Peyer's patch (tissue), 4 donors: ENCODE measurements at regions not wholly inside any gene's neighbourhood (a gene's known extent, or its start where the extent isn't known, plus 50 kb on each side); places are given as distances from the start of the nearest gene placed in this dataset.

Experiments used
- DNase-seq, 3 donors: peaks; one replicate each; pipeline ENCODE4 v3.0.0-alpha.2; 2017 to 2019
- H3K27ac ChIP-seq, 4 donors: fragments of 200-600 bp; sonication (generic); one replicate each; pipeline ENCODE4 v1.5.1; 2016 to 2019
- H3K27me3 ChIP-seq, 2 donors: fragments of 200-600 bp; sonication (generic); one replicate each; pipeline ENCODE4 v1.5.1; 2019
- H3K36me3 ChIP-seq, 3 donors: fragments of 200-600 bp; sonication (generic); one replicate each; pipeline ENCODE4 v1.5.1; 2016 to 2019
- H3K4me1 ChIP-seq, 4 donors: fragments of 200-600 bp; sonication (generic); one replicate each; pipeline ENCODE4 v1.5.1; 2016 to 2019
- H3K4me3 ChIP-seq, 4 donors: fragments of 200-600 bp; sonication (generic); 1 replicate in 3 of 4; 2 replicates in 1 of 4; pipeline ENCODE4 v1.5.1; 2016 to 2019; ENCODE audit warnings: mild to moderate bottlenecking in 1 of 4
- H3K9me3 ChIP-seq, 4 donors: fragments of 200-600 bp; sonication (generic); one replicate each; pipeline ENCODE4 v1.5.1; 2016 to 2019; ENCODE audit warnings: mild to moderate bottlenecking in 1 of 4
- POLR2A ChIP-seq, 2 donors: fragments of 450-650 bp; IDR thresholded peaks; one replicate each; pipeline ENCODE4 v1.5.1; 2017; ENCODE audit warnings: antibody characterized with exemption in 2 of 2, mild to moderate bottlenecking in 2 of 2, moderate library complexity in 2 of 2
- TF ChIP-seq, protein P1 (sequence below), 6 experiments: fragments of 450-650 bp in 4 of 6; fragments of 200-600 bp in 2 of 6; sonication (generic) in 1 of 6; IDR thresholded peaks; one replicate each; pipeline ENCODE4 v1.5.1; 2017 to 2019; ENCODE audit warnings: antibody characterized with exemption in 6 of 6, mild to moderate bottlenecking in 3 of 6, moderate library complexity in 1 of 6

DNA sequence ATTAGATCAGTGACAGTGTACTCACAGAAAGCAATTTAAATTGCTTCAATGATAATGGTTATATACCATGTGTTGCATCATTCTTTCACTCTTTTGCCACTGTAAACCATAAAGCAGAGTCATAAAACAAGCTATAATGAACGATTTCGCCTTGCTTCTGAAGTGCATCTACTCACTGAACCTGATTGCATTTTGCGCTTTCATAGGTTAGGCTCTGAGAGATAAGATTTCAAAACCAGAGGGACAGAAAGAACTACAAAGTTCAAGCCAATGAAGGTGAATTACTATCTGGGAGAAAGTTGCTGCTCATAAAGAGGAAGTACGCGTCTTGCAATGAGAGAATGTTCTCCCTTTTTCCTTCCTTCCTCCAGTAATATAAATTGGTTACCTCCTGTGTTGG, 412.7 kb downstream of the CETN3 start:
- H3K9me3 ChIP-seq: no peaks in the 10 kb centered on the region
- H3K4me3 ChIP-seq: no peak overlapping the region
- H3K4me1 ChIP-seq: peaks cover 0 to 5% (median 0%) of the 10 kb centered on the region in 4 donors
- H3K36me3 ChIP-seq: no peaks in the 10 kb centered on the region
- no peak for DNase-seq
- TF ChIP-seq POLR2A (IDR thresholded peaks at IDR 0.05): no peak
- TF ChIP-seq, protein P1, sequence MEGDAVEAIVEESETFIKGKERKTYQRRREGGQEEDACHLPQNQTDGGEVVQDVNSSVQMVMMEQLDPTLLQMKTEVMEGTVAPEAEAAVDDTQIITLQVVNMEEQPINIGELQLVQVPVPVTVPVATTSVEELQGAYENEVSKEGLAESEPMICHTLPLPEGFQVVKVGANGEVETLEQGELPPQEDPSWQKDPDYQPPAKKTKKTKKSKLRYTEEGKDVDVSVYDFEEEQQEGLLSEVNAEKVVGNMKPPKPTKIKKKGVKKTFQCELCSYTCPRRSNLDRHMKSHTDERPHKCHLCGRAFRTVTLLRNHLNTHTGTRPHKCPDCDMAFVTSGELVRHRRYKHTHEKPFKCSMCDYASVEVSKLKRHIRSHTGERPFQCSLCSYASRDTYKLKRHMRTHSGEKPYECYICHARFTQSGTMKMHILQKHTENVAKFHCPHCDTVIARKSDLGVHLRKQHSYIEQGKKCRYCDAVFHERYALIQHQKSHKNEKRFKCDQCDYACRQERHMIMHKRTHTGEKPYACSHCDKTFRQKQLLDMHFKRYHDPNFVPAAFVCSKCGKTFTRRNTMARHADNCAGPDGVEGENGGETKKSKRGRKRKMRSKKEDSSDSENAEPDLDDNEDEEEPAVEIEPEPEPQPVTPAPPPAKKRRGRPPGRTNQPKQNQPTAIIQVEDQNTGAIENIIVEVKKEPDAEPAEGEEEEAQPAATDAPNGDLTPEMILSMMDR (IDR thresholded peaks at IDR 0.05): no peak
- no peaks in the 10 kb centered on the region for H3K27me3 ChIP-seq
- H3K27ac ChIP-seq: no peak overlapping the region

DNA sequence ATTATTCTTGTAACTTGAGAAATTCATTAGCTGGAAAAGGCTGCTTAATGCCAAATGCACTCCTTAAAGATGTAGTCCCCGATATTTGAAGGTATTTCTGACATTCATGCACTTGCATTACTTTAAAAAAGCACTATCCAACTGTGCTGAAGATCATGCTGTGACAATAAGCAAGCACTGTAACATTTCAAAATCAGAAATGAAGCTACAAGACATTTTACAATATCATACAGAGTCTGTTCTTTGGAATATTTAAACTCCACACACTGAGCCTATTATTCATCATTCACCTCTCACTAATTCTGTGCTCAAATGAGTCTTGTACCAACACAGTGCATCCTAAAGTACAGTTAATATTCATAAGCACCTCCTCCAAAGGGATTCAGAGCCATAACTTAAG, 413.2 kb downstream of the CETN3 start:
- Histone ChIP-seq H3K9me3 (no peaks in the 10 kb centered on the region), H3K36me3 (no peaks in the 10 kb centered on the region), H3K27me3 (no peaks in the 10 kb centered on the region), H3K27ac (no peak overlapping the region), H3K4me3 (no peak overlapping the region), H3K4me1 (peaks cover 0 to 5% (median 0%) of the 10 kb centered on the region in 4 donors)
- no peak for DNase-seq
- no peak for TF ChIP-seq POLR2A (IDR thresholded peaks at IDR 0.05)
- TF ChIP-seq, protein P1 (IDR thresholded peaks at IDR 0.05): no peak

GRCh38 chr5:89994266-89994665, 415.3 kb downstream of the CETN3 start:
- Histone ChIP-seq H3K27ac (no peak overlapping the region), H3K27me3 (no peaks in the 10 kb centered on the region), H3K36me3 (no peaks in the 10 kb centered on the region), H3K4me3 (no peak overlapping the region), H3K4me1 (peaks cover 0 to 5% (median 0%) of the 10 kb centered on the region in 4 donors), H3K9me3 (no peaks in the 10 kb centered on the region)
- TF ChIP-seq POLR2A (IDR thresholded peaks at IDR 0.05): no peak
- TF ChIP-seq, protein P1 (IDR thresholded peaks at IDR 0.05): no peak
- no peak for DNase-seq

DNA sequence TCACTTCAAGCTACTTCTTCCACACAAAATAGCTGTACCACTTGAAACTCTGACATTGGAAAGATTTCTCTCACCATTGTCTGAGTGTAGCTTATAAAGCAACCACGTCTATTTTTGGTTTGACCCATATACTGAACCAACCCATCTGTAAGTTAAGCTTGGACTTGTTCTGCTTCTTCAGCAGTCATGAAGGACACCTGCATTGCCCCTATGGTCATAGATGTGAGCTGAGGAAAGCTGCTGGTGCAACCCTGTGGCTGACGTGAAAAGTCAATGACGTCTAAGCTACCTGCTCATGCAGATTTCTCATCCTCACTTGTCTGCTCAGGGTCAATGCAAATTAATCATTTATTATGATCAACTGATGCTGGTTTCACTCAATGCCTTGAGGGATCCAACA, 417.4 kb downstream of the CETN3 start:
- TF ChIP-seq, protein P1 (IDR thresholded peaks at IDR 0.05): no peak
- TF ChIP-seq POLR2A (IDR thresholded peaks at IDR 0.05): no peak
- no peak overlapping the region for H3K27ac ChIP-seq
- no peaks in the 10 kb centered on the region for H3K27me3 ChIP-seq
- H3K4me3 ChIP-seq: no peak overlapping the region
- no peak for DNase-seq
- H3K4me1 ChIP-seq: peaks cover 0 to 11% (median 0%) of the 10 kb centered on the region in 4 donors
- H3K36me3 ChIP-seq: no peaks in the 10 kb centered on the region
- H3K9me3 ChIP-seq: no peaks in the 10 kb centered on the region

DNA sequence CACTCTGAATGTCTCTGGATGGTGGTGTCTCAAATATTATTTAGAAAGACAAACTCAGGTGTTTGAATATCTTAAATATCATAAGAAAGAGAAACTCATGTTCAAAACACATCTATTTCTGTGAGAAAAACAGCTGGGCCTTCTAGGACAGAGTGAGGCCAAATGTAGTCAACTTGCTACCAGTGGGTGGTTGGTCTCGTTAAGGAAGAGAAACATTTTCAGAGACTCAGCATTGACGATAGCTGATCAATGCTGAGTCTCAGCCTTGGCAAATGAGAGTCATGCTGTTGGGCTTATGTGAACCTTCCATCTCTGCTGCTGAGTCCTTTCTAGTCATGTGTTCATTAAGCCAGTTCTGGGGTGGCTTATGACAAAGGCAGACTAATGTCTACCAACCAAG, 418.0 kb downstream of the CETN3 start:
- Histone ChIP-seq H3K27ac (no peak overlapping the region), H3K9me3 (no peaks in the 10 kb centered on the region), H3K4me1 (peaks cover 0 to 11% (median 0%) of the 10 kb centered on the region in 4 donors), H3K4me3 (no peak overlapping the region), H3K36me3 (no peaks in the 10 kb centered on the region), H3K27me3 (no peaks in the 10 kb centered on the region)
- no peak for DNase-seq
- TF ChIP-seq, protein P1 (IDR thresholded peaks at IDR 0.05): no peak
- TF ChIP-seq POLR2A (IDR thresholded peaks at IDR 0.05): no peak

DNA sequence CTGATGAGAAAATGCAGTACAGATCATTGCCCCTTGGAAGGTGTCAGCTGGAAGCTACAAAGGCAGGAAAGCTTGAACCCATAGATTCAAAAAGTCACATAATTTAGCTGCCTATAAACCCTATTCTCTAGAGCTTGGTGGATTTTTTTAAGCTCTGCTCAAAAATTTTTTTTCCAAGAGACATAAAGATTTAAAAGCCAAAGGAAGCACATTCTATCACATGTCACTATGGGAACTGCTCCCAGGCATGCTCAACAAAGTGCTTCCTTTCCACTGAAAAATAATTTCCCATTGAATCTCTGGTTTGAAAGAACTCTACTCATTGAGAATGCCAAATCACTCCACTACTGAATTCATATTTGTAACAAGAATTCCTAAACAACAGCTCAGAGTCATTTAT, 419.8 kb downstream of the CETN3 start:
- TF ChIP-seq, protein P1 (IDR thresholded peaks at IDR 0.05): no peak
- TF ChIP-seq POLR2A (IDR thresholded peaks at IDR 0.05): no peak
- Histone ChIP-seq H3K4me3 (no peak overlapping the region), H3K9me3 (no peaks in the 10 kb centered on the region), H3K36me3 (no peaks in the 10 kb centered on the region), H3K27me3 (no peaks in the 10 kb centered on the region), H3K27ac (no peak overlapping the region), H3K4me1 (peaks cover 0 to 6% (median 0%) of the 10 kb centered on the region in 4 donors)
- DNase-seq: no peak
